AG09309 (cell line): ENCODE measurements at regions not wholly inside any gene's neighbourhood (a gene's known extent, or its start where the extent isn't known, plus 50 kb on each side); places are given as distances from the start of the nearest gene placed in this dataset.
"Not testable (repeated sequence)": the region's sequence is repeated elsewhere in the genome, so short reads cannot be mapped to it uniquely, and the experiment has no call there.

Experiments
- DNase-seq: peaks from one replicate; pipeline ENCODE4 v3.0.0-alpha.2; 2010; ENCODE audit warnings: low read depth
- H3K4me3 ChIP-seq: 2 replicates; pipeline ENCODE4 v1.5.1; 2011; ENCODE audit warnings: mild to moderate bottlenecking, low read depth, low read length, moderate library complexity; ENCODE audit not compliant: control insufficient read depth
- TF ChIP-seq, protein P1 (sequence below): IDR thresholded peaks from 2 replicates; pipeline ENCODE4 v1.5.1; 2011; ENCODE audit warnings: mild to moderate bottlenecking, low read depth, low read length, inconsistent platforms; ENCODE audit not compliant: insufficient read depth, control insufficient read depth; ENCODE audit errors: missing control alignments

DNA sequence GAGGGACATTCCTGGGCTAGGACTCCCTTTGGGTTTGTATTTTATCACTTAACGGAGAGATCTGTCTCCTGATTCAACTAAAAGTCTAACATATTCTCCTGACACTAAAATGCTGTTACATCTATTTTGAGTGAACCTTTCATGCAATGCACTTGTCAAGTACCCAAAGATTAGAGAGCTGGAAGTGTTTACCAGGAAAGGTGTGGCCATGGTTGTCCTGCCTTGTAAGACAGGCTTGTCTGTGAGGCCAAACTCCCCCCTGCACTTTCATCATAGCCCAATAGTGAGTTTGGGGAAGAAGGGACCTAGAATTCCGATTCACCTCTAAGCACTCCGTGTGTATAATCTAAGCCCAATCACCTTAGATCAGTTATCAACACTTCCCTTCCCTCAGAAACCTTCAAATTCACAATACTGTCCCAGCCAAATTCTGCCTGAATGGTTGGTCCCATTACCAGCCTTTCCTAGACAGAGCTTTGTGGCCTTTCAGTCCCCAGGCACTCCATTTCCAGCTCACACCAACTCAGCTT lies 162.6 kb upstream of the NAMPT start:
- no peak for DNase-seq
- H3K4me3 ChIP-seq = no peak overlapping the region
- TF ChIP-seq, protein P1, sequence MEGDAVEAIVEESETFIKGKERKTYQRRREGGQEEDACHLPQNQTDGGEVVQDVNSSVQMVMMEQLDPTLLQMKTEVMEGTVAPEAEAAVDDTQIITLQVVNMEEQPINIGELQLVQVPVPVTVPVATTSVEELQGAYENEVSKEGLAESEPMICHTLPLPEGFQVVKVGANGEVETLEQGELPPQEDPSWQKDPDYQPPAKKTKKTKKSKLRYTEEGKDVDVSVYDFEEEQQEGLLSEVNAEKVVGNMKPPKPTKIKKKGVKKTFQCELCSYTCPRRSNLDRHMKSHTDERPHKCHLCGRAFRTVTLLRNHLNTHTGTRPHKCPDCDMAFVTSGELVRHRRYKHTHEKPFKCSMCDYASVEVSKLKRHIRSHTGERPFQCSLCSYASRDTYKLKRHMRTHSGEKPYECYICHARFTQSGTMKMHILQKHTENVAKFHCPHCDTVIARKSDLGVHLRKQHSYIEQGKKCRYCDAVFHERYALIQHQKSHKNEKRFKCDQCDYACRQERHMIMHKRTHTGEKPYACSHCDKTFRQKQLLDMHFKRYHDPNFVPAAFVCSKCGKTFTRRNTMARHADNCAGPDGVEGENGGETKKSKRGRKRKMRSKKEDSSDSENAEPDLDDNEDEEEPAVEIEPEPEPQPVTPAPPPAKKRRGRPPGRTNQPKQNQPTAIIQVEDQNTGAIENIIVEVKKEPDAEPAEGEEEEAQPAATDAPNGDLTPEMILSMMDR = no peak

DNA sequence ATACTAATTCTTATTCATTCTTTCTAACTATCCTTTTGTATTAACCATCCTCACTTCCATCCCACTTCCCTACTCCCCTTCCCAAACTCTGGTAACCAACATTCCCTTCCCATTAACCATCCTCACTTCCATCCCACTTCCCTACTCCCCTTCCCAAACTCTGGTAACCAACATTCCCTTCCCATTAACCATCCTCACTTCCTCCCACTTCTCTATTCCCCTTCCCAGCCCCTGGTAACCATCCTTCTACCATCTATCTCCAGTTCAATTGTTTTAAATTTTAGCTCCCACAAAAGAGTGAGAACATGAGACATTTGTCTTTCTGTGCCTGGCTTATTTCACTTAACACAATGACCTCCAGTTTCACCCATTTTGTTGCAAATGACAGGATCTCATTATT lies 160.6 kb upstream of the NAMPT start:
- DNase-seq, H3K4me3 ChIP-seq: not testable (repeated sequence)

DNA sequence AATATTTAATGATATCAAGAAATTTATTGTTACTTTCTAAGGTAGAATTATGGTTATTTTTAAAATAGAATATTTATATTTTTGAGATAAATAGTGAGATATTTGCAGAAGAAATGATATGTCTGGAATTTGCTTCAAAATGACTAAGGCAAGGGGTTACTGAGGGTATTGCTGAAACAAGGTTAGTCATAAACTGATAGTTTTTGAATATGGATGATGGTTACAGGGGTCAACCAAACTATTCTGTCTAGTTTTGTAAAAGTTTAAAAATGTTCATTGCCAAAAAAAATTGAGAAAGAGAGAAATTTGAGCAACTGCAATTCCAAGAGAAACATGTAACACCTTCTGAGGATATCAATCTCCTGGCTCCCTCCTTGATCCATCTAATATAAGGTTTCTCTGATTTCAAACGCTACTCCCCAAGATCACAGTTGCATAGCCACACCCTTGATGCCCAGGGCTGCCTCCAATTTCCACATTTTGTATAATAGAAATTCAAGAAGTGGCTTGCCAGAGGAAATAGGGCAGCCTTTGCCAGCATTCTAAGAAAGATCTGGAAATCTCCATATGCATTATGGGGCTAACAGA lies 159.4 kb upstream of the NAMPT start:
- H3K4me3 ChIP-seq = no peak overlapping the region
- TF ChIP-seq, protein P1 = no peak
- DNase-seq = no peak

DNA sequence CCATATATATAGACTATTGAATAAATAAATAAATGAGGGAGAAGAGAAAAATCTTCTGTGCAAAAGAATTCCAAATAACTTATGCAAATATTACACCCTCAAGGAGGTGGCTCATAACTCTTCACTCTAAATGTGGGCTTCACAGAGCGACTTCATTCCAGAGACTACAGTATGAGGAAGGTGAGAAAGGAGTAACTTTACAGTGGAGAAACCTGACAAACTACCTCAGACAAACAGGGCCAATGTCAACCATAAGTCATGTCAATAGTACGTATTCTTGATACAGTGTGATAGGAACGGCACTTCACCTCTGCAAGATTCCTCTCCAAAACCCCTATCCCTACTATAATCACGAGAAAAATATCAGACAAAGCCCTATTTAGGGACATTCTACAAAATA lies 158.4 kb upstream of the NAMPT start:
- no peak overlapping the region for H3K4me3 ChIP-seq
- TF ChIP-seq, protein P1 = no peak
- no peak for DNase-seq

DNA sequence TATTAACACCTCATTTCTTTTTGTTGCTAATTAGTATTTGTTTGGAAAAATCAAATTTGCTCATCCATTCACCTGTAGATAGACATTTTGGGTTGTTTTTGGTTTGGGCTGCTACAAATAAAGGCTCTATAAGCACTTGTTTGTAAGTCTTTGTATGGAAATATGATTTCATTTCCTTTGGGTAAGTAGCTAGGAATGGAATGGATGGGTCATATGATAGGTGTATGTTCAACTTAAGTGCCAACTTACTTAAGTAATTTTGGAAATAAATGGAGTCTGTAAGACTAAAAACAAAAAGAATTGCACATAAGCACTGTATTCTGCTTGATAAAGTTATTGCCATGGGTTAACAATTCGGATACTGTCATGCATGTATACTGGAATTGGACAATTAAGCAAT lies 157.7 kb upstream of the NAMPT start:
- DNase-seq = no peak
- TF ChIP-seq, protein P1 = no peak
- H3K4me3 ChIP-seq = no peak overlapping the region

DNA sequence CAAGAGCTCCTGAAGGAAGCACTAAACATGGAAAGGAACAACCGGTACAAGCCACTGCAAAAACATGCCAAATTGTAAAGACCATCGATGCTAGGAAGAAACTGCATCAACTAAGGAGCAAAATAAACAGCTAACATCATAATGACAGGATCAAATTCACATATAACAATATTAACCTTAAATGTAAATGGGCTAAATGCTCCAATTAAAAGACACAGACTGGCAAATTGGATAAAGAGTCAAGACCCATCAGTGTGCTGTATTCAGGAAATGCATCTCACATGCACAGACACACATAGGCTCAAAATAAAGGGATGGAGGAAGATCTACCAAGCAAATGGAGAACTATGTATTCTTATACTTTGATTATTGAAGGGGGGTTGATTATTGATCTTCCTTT lies 156.6 kb upstream of the NAMPT start:
- DNase-seq, H3K4me3 ChIP-seq: not testable (repeated sequence)

DNA sequence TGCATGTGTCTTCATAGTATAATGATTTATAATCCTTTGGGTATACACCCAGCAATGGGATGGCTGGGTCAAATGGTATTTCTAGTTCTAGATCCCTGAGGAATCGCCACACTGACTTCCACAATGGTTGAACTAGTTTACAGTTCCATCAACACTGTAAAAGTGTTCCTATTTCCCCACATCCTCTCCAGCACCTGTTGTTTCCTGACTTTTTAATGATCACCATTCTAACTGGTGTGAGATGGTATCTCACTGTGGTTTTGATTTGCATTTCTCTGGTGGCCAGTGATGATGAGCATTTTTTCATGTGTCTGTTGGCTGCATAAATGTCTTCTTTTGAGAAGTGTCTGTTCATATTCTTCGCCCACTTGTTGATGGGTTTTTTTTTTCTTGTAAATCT lies 152.2 kb upstream of the NAMPT start:
- H3K4me3 ChIP-seq, DNase-seq: not testable (repeated sequence)

DNA sequence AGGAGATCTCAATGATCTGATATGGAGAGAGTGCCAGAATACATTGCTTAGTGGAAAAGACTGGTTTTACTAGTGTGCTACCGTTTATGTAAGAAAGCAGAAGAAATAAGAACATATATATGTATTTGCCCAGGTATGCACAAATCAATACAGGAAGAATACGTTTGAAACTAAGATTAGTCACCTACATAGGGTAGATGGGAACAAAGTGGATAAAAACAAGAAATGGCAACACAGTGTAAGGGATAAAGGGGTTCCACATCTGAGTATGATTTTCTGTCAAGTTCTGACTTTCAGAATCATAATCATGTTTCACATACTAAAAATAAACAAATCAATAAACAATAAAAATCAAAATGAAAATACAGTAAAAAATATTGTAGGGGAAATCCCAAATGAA lies 148.6 kb upstream of the NAMPT start:
- TF ChIP-seq, protein P1 = no peak
- DNase-seq = no peak
- no peak overlapping the region for H3K4me3 ChIP-seq
